Stomach (tissue), 8 donors: ENCODE measurements at regions not wholly inside any gene's neighbourhood (a gene's known extent, or its start where the extent isn't known, plus 50 kb on each side); places are given as distances from the start of the nearest gene placed in this dataset.

Source experiments
- DNase-seq, 2 donors: peaks; one replicate each; pipeline versions ENCODE4 v3.0.0 to v3.0.0-alpha.2; 2013 to 2019
- H3K27ac ChIP-seq, 5 donors: fragments of 200-600 bp in 4 of 5; sonication (generic) in 4 of 5; one replicate each; pipeline ENCODE4 v1.5.1; 2013 to 2019; ENCODE audit warnings: mild to moderate bottlenecking in 1 of 5, moderate library complexity in 1 of 5
- H3K27me3 ChIP-seq, 3 donors: fragments of 200-600 bp; sonication (generic); one replicate each; pipeline ENCODE4 v1.5.1; 2017 to 2019; ENCODE audit warnings: mixed run types in 1 of 3
- H3K36me3 ChIP-seq, 4 donors: fragments of 200-600 bp; sonication (generic); 1 replicate in 3 of 4; 2 replicates in 1 of 4; pipeline ENCODE4 v1.5.1; 2016 to 2019
- H3K4me1 ChIP-seq, 4 donors: fragments of 200-600 bp; sonication (generic); one replicate each; pipeline ENCODE4 v1.5.1; 2016 to 2019
- H3K4me3 ChIP-seq, 4 donors: fragments of 200-600 bp; sonication (generic) in 3 of 4; one replicate each; pipeline ENCODE4 v1.5.1; 2016 to 2019; ENCODE audit warnings: mild to moderate bottlenecking in 1 of 4
- H3K9me3 ChIP-seq, 4 donors: fragments of 200-600 bp; sonication (generic); one replicate each; pipeline ENCODE4 v1.5.1; 2016 to 2019
- EP300 ChIP-seq: sonication (generic); formaldehyde crosslinking; IDR thresholded peaks from one replicate; pipeline ENCODE4 v1.6.1; 2017; ENCODE audit warnings: antibody characterized with exemption
- POLR2A ChIP-seq, 4 donors: fragments of 450-650 bp; IDR thresholded peaks; one replicate each; pipeline ENCODE4 v1.6.1; 2016; ENCODE audit warnings: antibody characterized with exemption in 4 of 4, control low read depth in 2 of 4, mild to moderate bottlenecking in 1 of 4, moderate library complexity in 1 of 4
- POLR2AphosphoS5 ChIP-seq, 3 donors: sonication (generic); formaldehyde crosslinking; IDR thresholded peaks; one replicate each; pipeline ENCODE4 v1.6.1; 2016; ENCODE audit warnings: antibody characterized with exemption in 3 of 3
- WGBS, 5 donors: extraction: QIAGEN DNeasy Blood & Tissue Kit in 3 of 5; methylation state at CpG; one replicate each; pipeline versions ENCODE4 v1.1.5 to v1.1.7; 2013 to 2018; 5-methylcytosine and 5-hydroxymethylcytosine counted together
- intact Hi-C: fragments of 100-400 bp; cut with DNase I; formaldehyde crosslinking; loops from one replicate; pipeline ENCODE4 v1.15.1; 2023; ENCODE audit warnings: low total_unique reads
- TF ChIP-seq, protein P1 (sequence below), 7 experiments: fragments of 450-650 bp in 4 of 7; fragments of 200-600 bp in 3 of 7; sonication (generic) in 3 of 7; IDR thresholded peaks; one replicate each; pipeline ENCODE4 v1.5.1; 2016 to 2019; ENCODE audit warnings: antibody characterized with exemption in 7 of 7, control low read depth in 2 of 7, mild to moderate bottlenecking in 1 of 7
- donor health status: healthy with polysubstance abuse.
- donor health status: Bipolar disorder and iron deficiency.
- donor health status: healthy.

DNA sequence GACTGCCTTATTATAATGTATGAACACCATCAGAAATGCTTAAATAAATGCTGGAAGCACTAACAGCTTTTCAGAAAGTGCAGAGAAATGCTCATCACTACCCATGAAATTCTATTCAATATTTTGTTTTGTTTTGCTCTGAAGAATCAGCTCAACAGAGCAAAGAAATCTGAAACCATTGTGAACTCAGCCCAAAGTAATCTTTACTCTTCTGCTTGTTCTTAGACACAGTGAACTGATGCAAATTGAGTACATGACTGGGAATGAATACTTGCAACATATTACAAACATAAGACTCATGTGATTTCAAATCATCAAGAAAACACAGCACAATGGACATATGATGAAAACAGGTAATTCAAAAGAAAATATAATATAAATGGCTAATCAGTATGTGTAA lies 404.6 kb upstream of the OPRM1 start:
- Histone ChIP-seq H3K4me3 (no peak overlapping the region), H3K27ac (no peak overlapping the region), H3K36me3 (no peaks in the 10 kb centered on the region), H3K27me3 (no peaks in the 10 kb centered on the region), H3K9me3 (peaks cover 0 to 10% (median 0%) of the 10 kb centered on the region in 4 donors), H3K4me1 (no peaks in the 10 kb centered on the region)
- TF ChIP-seq POLR2A (IDR thresholded peaks at IDR 0.05) = no peak
- no peak for TF ChIP-seq POLR2AphosphoS5 (IDR thresholded peaks at IDR 0.05)
- TF ChIP-seq, protein P1, sequence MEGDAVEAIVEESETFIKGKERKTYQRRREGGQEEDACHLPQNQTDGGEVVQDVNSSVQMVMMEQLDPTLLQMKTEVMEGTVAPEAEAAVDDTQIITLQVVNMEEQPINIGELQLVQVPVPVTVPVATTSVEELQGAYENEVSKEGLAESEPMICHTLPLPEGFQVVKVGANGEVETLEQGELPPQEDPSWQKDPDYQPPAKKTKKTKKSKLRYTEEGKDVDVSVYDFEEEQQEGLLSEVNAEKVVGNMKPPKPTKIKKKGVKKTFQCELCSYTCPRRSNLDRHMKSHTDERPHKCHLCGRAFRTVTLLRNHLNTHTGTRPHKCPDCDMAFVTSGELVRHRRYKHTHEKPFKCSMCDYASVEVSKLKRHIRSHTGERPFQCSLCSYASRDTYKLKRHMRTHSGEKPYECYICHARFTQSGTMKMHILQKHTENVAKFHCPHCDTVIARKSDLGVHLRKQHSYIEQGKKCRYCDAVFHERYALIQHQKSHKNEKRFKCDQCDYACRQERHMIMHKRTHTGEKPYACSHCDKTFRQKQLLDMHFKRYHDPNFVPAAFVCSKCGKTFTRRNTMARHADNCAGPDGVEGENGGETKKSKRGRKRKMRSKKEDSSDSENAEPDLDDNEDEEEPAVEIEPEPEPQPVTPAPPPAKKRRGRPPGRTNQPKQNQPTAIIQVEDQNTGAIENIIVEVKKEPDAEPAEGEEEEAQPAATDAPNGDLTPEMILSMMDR (IDR thresholded peaks at IDR 0.05) = no peak
- TF ChIP-seq EP300 = no peak
- intact Hi-C loops = no loop called here
- peak in 1 of 2 donors; percentile 11 for DNase-seq

DNA sequence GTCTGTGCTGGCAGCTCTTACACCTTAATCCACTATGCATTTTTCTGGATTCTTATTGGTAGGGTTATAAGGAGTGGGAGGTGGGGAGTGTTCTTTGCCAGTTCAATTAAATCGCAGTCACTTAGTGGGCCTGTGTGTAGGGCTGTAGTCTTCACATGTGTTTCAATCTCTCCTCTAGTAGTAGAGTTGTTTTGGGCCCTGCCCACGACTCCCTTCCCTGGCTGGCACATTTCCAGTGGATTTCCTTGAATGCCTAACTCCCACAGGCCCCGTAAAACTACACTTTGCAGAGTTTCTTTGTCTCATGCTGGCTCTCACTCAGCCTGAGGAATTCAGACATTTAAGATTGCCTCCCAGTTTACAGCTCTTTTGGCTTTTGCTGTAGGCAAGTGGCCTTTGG lies 414.0 kb upstream of the OPRM1 start:
- peak in 1 of 2 donors; percentile 67 for DNase-seq
- TF ChIP-seq POLR2AphosphoS5 (IDR thresholded peaks at IDR 0.05) = no peak
- no peak for TF ChIP-seq EP300
- TF ChIP-seq, protein P1 (IDR thresholded peaks at IDR 0.05) = no peak
- no peak for TF ChIP-seq POLR2A (IDR thresholded peaks at IDR 0.05)
- no peaks in the 10 kb centered on the region for H3K27me3 ChIP-seq
- intact Hi-C loops = no loop called here
- H3K27ac ChIP-seq = no peak overlapping the region
- no peaks in the 10 kb centered on the region for H3K4me1 ChIP-seq
- no peaks in the 10 kb centered on the region for H3K9me3 ChIP-seq
- 25 to 38% (median 33%) methylated on average over 3 of the region's 3 CpGs for whole genome bisulfite sequencing, 5 donors
- no peaks in the 10 kb centered on the region for H3K36me3 ChIP-seq
- no peak overlapping the region for H3K4me3 ChIP-seq

DNA sequence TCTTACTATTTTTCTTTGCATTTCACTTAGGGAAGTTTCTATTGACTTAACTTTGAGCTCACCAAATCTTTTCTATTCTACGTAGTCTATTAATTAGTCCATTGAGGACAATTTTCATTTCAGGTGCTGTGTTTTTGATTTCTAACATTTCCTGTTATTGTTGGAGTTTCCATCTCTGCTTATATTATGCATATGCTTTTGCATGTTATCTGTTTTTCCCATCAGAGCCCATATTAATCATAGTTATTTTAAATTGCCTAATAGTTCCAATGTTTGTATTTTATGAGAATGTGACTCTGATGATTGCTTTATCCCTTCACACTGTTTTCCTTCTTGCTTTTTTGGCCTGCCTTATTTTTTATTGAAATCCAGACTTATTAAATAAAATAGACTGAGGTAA lies 414.5 kb upstream of the OPRM1 start:
- no peaks in the 10 kb centered on the region for H3K9me3 ChIP-seq
- no peaks in the 10 kb centered on the region for H3K36me3 ChIP-seq
- TF ChIP-seq, protein P1 (IDR thresholded peaks at IDR 0.05) = no peak
- TF ChIP-seq EP300 (no peak), POLR2A (IDR thresholded peaks at IDR 0.05) (no peak)
- H3K4me3 ChIP-seq = no peak overlapping the region
- no peak overlapping the region for H3K27ac ChIP-seq
- intact Hi-C loops = no loop called here
- no peak for DNase-seq
- H3K27me3 ChIP-seq = no peaks in the 10 kb centered on the region
- no peaks in the 10 kb centered on the region for H3K4me1 ChIP-seq
- 73 to 96% (median 87%) methylated on average over 1 of the region's 1 CpG for WGBS, 5 donors

DNA sequence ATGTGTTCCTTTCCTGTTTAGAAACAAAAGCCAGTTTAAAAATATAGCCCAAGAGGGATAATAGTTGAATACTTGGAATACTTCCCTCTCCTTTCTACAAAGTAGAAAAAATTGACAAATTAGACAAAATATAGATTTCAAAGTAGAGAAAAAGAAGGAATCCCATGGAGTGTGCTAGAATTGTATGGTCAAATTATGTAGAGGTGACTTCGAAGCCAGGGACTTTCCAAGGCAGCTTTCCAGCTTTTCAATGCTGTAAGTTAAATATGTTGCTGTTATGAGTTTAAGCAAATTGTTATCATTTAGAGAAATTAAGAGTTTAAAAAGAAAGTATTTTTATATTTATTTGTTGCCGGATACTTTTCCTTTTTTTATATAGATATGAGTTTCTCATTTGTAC lies 415.5 kb upstream of the OPRM1 start:
- H3K27me3 ChIP-seq = no peaks in the 10 kb centered on the region
- TF ChIP-seq, protein P1 (IDR thresholded peaks at IDR 0.05) = no peak
- TF ChIP-seq EP300 = no peak
- TF ChIP-seq POLR2A (IDR thresholded peaks at IDR 0.05) = no peak
- no peak for TF ChIP-seq POLR2AphosphoS5 (IDR thresholded peaks at IDR 0.05)
- no peak overlapping the region for H3K27ac ChIP-seq
- WGBS, 5 donors = 66 to 87% (median 77%) methylated on average over 2 of the region's 2 CpGs
- no peak overlapping the region for H3K4me3 ChIP-seq
- intact Hi-C loops = no loop called here
- H3K9me3 ChIP-seq = no peaks in the 10 kb centered on the region
- H3K4me1 ChIP-seq = no peaks in the 10 kb centered on the region
- H3K36me3 ChIP-seq = no peaks in the 10 kb centered on the region
- DNase-seq = peak in 1 of 2 donors; percentile 15
